NCI-H2227 treated with DMSO at 0.1 percent for 48 hours (cell line): ENCODE measurements at regions not wholly inside any gene's neighbourhood (a gene's known extent, or its start where the extent isn't known, plus 50 kb on each side); places are given as distances from the start of the nearest gene placed in this dataset.

Source experiments
- DNase-seq: peaks from one replicate; lab custom pipeline; 2025; lab: John Stamatoyannopoulos, UW

GRCh38 chr19:29323440-29324290 lies 110.7 kb upstream of the UQCRFS1 start:
- no peak for DNase-seq

GRCh38 chr19:29324291-29324680 lies 111.3 kb upstream of the UQCRFS1 start:
- DNase-seq = no peak

DNA sequence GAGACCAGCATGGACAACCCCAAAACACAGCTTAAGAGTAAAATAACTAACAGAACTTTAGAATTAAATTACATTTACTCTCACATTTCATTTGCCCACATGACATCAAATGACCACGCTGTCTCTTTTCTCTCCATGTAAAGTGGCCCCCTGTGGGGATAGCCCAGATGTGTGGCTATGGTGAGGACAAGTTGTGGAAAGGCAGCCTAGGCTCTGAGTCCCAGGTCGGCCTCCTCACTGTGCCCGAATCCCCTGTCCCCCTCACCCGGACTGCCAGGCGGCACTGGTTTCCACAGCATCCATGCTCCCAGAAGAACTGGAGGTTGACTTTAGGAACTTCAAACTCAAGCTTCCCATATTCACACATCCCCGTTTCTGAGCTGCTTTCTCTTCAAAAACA lies 111.8 kb upstream of the UQCRFS1 start:
- no peak for DNase-seq

- no peak for DNase-seq
Observed at GRCh38 chr19:29325241-29325975, 112.5 kb upstream of the UQCRFS1 start.

- DNase-seq = no peak
Observed at GRCh38 chr19:29326351-29326750, 113.4 kb upstream of the UQCRFS1 start.

- DNase-seq = no peak
Observed at GRCh38 chr19:29326849-29327840, 114.2 kb upstream of the UQCRFS1 start.

- no peak for DNase-seq
Observed at GRCh38 chr19:29328586-29328985, 115.6 kb upstream of the UQCRFS1 start.

DNA sequence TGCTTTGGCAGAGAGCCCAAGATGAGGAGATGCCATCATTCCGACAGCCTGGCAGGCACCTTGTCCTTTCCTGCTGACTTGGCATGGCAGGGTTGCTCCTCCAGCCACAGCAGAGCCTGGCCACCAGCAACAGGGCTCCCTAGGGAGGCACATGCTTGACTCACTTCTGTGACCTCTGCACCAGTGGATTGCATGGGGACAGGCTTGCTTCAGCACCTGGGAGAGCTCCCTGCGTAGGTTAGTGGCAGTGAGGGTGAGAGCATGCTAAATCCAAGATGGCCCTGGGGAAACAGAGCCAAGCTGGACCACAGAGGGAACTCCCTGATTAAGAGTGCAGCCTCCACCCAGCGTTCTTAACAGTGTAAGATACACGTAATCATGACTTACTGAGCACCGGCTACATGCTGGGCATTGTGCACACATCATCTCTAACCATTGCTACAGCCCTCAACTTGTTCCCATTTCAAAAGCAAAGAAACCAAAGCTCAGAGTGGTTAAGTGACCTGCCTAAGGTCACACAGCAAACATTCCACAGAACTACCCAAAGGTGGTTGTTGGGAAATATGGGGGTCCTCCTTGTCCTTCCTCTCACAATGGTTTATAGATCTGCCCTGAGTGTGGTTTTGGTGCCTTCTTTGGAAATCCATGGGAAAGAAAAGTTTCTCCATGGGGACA lies 116.6 kb upstream of the UQCRFS1 start:
- DNase-seq = no peak

GRCh38 chr19:29336425-29336824 lies 123.5 kb upstream of the UQCRFS1 start:
- DNase-seq = no peak

GRCh38 chr19:29337029-29337428 lies 124.1 kb upstream of the UQCRFS1 start:
- DNase-seq = no peak

- no peak for DNase-seq
Observed at GRCh38 chr19:29338480-29338879, 125.5 kb upstream of the UQCRFS1 start.

DNA sequence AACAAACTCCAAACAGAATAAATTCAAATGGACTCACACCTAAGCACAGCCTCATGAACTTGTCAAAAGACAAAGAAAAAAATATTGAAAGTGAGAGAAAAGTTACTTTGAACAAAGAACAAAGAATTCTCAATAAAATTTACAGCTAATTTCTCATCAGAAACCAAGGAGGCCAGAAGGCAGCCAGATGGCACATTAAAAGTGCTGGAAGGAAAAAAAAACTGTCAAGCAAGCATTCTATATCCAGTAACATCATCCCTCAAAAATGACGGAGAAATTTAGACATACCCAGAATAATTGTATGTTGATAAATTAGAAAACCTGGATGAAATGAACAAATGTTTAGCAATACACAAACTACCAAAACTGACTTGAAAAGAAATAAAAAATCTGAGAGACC lies 129.8 kb upstream of the UQCRFS1 start:
- DNase-seq = no peak

GRCh38 chr19:29364224-29364726 lies 151.3 kb upstream of the UQCRFS1 start:
- DNase-seq = no peak

- no peak for DNase-seq
Observed at GRCh38 chr19:29364999-29365398, 152.0 kb upstream of the UQCRFS1 start.

DNA sequence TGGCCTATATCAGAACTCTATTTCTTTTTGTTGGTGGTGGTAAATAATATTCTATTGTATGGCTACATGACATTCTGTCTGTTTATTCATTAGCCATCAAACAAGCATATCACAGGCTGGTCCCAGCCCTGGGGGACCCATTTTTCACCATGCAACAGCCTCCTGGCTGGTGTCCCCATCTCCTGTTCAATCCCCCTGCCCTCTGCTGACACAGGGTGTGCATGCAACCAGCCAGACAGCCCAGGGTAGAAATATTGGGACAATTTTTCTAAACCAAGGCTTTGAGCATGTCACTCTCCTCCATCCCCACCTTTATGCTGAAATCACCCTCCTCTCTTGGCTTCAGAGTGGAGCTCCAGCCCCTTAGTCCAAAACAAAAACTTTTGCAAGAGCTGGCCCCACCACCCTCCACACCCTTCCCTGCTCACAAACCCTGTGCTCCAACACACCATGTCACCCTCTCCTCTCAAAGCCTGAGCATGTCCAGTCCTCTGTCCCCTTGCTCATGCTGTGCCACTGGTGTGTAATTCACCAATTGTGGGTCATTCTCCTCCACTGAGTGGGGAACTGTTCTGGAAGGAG lies 153.0 kb upstream of the UQCRFS1 start:
- no peak for DNase-seq

DNA sequence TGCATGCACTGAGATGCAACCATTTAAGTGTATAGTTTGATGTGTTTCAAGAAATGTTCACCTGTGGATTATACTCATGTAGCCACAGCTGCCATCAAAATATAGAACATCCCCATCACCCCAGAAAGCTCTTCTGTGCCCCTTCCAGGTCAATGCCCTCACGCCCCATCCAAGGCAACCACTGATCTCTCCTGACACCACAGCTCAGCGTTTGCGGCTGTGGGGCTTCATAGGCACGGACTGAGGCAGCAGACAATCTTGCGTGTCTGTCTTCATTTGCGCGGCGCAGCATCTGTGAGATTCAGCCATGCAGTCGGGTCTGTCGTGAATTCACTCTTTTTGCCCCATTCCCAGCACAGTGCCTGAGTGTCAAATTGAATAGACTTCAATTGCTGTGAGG lies 153.8 kb upstream of the UQCRFS1 start:
- DNase-seq = no peak

GRCh38 chr19:29367791-29368222 lies 154.9 kb upstream of the UQCRFS1 start:
- no peak for DNase-seq

GRCh38 chr19:29370276-29370675 lies 155.5 kb upstream of the VSTM2B start:
- DNase-seq = no peak

DNA sequence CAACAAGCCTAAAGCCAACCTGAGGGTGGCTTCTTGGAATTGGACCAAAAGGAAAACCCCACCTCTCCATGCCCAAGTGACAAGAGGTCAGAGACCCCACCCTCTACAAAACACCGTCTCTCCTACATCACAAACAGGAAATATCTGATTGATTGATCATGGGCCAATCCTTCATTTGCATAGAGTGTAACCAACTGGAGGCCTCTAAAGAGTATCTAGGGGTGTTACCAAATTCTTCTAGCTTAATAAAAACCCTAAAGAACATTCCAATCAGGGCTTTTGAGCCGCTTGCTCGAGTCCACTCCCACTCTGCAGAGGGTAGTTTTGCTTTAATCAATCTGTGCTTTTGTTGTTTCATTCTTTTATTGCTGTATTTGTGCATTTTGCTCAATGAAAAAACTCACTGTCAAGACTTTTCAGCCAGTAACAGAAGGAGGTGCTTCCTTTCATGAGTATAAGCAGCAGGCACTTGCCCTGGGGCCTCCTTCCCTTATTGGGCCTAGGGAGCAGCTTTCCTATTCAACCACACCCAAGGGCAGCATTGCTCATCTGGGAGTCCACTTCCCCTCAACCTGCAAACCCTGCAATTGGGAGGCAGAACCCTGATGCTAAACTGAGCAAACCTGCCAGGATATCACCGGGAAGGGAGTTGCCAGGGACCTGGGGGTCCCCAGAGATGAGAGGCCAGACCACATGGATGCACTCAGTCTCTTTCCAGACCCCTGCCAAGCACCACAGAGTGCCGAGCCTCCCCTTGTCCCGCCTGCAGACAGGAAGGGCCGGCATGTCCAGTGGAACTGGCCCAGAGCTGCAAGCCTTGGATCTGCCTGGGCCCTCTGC lies 154.3 kb upstream of the VSTM2B start:
- no peak for DNase-seq

DNA sequence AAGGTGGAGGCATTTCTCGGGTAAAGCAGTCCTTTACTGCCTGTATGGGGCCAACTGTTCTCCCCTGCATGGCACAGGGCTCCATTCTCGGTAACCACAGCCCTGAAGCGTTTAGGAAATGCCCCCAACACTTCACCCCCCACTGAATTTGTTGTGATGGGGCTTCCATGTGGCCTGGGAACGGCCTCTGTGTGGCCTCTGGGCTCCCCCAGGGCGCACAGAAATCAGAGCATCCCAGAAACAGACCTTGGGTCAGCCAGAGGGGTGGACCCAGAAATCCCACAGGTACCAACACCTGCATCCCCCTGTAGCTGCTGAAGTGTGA lies 153.7 kb upstream of the VSTM2B start:
- no peak for DNase-seq
